Activated T-helper 2 cell treated with anti-CD3 and anti-CD28 coated beads, Interferon-gamma antibody, Interleukin-2, Interleukin-4, amounts not matched to agents 10 μg/mL and 5 μg/mL and 100 μg/mL, durations not matched to agents 14 hours and 24 hours and 36 hours (primary cell): ENCODE measurements at regions not wholly inside any gene's neighbourhood (a gene's known extent, or its start where the extent isn't known, plus 50 kb on each side); places are given as distances from the start of the nearest gene placed in this dataset.
"Not testable (repeated sequence)": the region's sequence is repeated elsewhere in the genome, so short reads cannot be mapped to it uniquely, and the experiment has no call there.

ENCODE experiments used
- DNase-seq: peaks from one replicate; pipeline ENCODE4 v3.0.0; 2021; ENCODE audit warnings: low spot score
- H3K27ac Mint-ChIP-seq: one replicate; pipeline ENCODE4 v1.8.0; 2021; ENCODE audit warnings: mixed read lengths
- H3K27me3 Mint-ChIP-seq: one replicate; pipeline ENCODE4 v1.8.0; 2021; ENCODE audit warnings: low read depth, mixed read lengths
- H3K36me3 Mint-ChIP-seq: one replicate; pipeline ENCODE4 v1.8.0; 2021; ENCODE audit warnings: low read depth, mixed read lengths
- H3K4me1 Mint-ChIP-seq: one replicate; pipeline ENCODE4 v1.8.0; 2021; ENCODE audit warnings: low read depth, mixed read lengths
- H3K4me3 Mint-ChIP-seq: one replicate; pipeline ENCODE4 v1.8.0; 2021; ENCODE audit warnings: low read depth, mild to moderate bottlenecking, moderate library complexity, mixed read lengths
- H3K9me3 Mint-ChIP-seq: one replicate; pipeline ENCODE4 v1.8.0; 2021; ENCODE audit warnings: mixed read lengths
- intact Hi-C: fragments of 100-400 bp; cut with micrococcal nuclease; formaldehyde crosslinking; loops from one replicate; pipeline ENCODE4 v1.15.1; 2023

- Mint-ChIP-seq H3K4me1 (no peaks in the 10 kb centered on the region), H3K27ac (no peak overlapping the region), H3K36me3 (no peaks in the 10 kb centered on the region), H3K27me3 (peaks cover 2% of the 10 kb centered on the region), H3K9me3 (no peaks in the 10 kb centered on the region), H3K4me3 (no peak overlapping the region)
- intact Hi-C loops = no loop called here
- no peak for DNase-seq
Measured at GRCh38 chr13:23039266-23039935, 141.4 kb upstream of the SGCG start.

GRCh38 chr13:23042181-23042580 is 138.6 kb upstream of the SGCG start:
- no peaks in the 10 kb centered on the region for H3K4me1 Mint-ChIP-seq
- peaks cover 1% of the 10 kb centered on the region for H3K27me3 Mint-ChIP-seq

GRCh38 chr13:23044906-23045305 is 135.9 kb upstream of the SGCG start:
- H3K9me3 Mint-ChIP-seq = no peaks in the 10 kb centered on the region
- no peak for DNase-seq
- intact Hi-C loops = no loop called here
- no peaks in the 10 kb centered on the region for H3K27me3 Mint-ChIP-seq
- no peaks in the 10 kb centered on the region for H3K4me1 Mint-ChIP-seq
- no peak overlapping the region for H3K4me3 Mint-ChIP-seq
- H3K27ac Mint-ChIP-seq = no peak overlapping the region
- H3K36me3 Mint-ChIP-seq = no peaks in the 10 kb centered on the region

More at GRCh38 chr13:23042181-23042580, 138.6 kb upstream of the SGCG start:
- Mint-ChIP-seq H3K9me3 (no peaks in the 10 kb centered on the region), H3K4me3 (no peak overlapping the region), H3K36me3 (no peaks in the 10 kb centered on the region), H3K27ac (no peak overlapping the region)
- no peak for DNase-seq
- intact Hi-C loops = no loop called here

- Mint-ChIP-seq H3K9me3 (no peaks in the 10 kb centered on the region), H3K27me3 (no peaks in the 10 kb centered on the region), H3K36me3 (no peaks in the 10 kb centered on the region), H3K27ac (no peak overlapping the region), H3K4me1 (no peaks in the 10 kb centered on the region), H3K4me3 (no peak overlapping the region)
- no peak for DNase-seq
- intact Hi-C loops = no loop called here
Measured at GRCh38 chr13:23050126-23050525, 130.7 kb upstream of the SGCG start.

GRCh38 chr13:23053711-23054110 is 127.1 kb upstream of the SGCG start:
- H3K27ac Mint-ChIP-seq = not testable (repeated sequence)

GRCh38 chr13:23059173-23059572 is 121.6 kb upstream of the SGCG start:
- Mint-ChIP-seq H3K27ac (no peak overlapping the region), H3K27me3 (no peaks in the 10 kb centered on the region), H3K9me3 (no peaks in the 10 kb centered on the region), H3K36me3 (no peaks in the 10 kb centered on the region), H3K4me3 (no peak overlapping the region), H3K4me1 (no peaks in the 10 kb centered on the region)
- DNase-seq = no peak
- intact Hi-C loops = no loop called here

More at GRCh38 chr13:23053711-23054110, 127.1 kb upstream of the SGCG start:
- H3K27me3 Mint-ChIP-seq, H3K9me3 Mint-ChIP-seq, H3K4me3 Mint-ChIP-seq, DNase-seq, intact Hi-C loops, H3K4me1 Mint-ChIP-seq, H3K36me3 Mint-ChIP-seq: not testable (repeated sequence)

- intact Hi-C loops = loop anchor here (5.0 kb wide), 1 partner anchor 676 kb away; no protein-coding TSS in a partner anchor
- no peaks in the 10 kb centered on the region for H3K27me3 Mint-ChIP-seq
- no peak for DNase-seq
- no peaks in the 10 kb centered on the region for H3K9me3 Mint-ChIP-seq
- no peaks in the 10 kb centered on the region for H3K4me1 Mint-ChIP-seq
- H3K36me3 Mint-ChIP-seq = no peaks in the 10 kb centered on the region
- H3K4me3 Mint-ChIP-seq = no peak overlapping the region
- H3K27ac Mint-ChIP-seq = no peak overlapping the region
Measured at GRCh38 chr13:23060959-23061358, 119.8 kb upstream of the SGCG start.

- no peaks in the 10 kb centered on the region for H3K4me1 Mint-ChIP-seq
- H3K36me3 Mint-ChIP-seq = no peaks in the 10 kb centered on the region
- no peak for DNase-seq
- intact Hi-C loops = no loop called here
- no peaks in the 10 kb centered on the region for H3K9me3 Mint-ChIP-seq
- no peak overlapping the region for H3K4me3 Mint-ChIP-seq
- H3K27ac Mint-ChIP-seq = no peak overlapping the region
- no peaks in the 10 kb centered on the region for H3K27me3 Mint-ChIP-seq
Measured at GRCh38 chr13:23067129-23067528, 113.7 kb upstream of the SGCG start.

GRCh38 chr13:23069566-23069965 is 111.2 kb upstream of the SGCG start:
- Mint-ChIP-seq H3K9me3 (no peaks in the 10 kb centered on the region), H3K4me1 (no peaks in the 10 kb centered on the region), H3K4me3 (no peak overlapping the region), H3K27ac (no peak overlapping the region), H3K27me3 (no peaks in the 10 kb centered on the region), H3K36me3 (no peaks in the 10 kb centered on the region)
- intact Hi-C loops = no loop called here
- DNase-seq = no peak

GRCh38 chr13:23074075-23074828 is 106.5 kb upstream of the SGCG start:
- Mint-ChIP-seq H3K27me3 (no peaks in the 10 kb centered on the region), H3K4me1 (no peaks in the 10 kb centered on the region), H3K4me3 (no peak overlapping the region), H3K36me3 (no peaks in the 10 kb centered on the region), H3K27ac (no peak overlapping the region), H3K9me3 (no peaks in the 10 kb centered on the region)
- intact Hi-C loops = no loop called here
- DNase-seq = no peak

GRCh38 chr13:23081220-23081619 is 99.6 kb upstream of the SGCG start:
- no peaks in the 10 kb centered on the region for H3K27me3 Mint-ChIP-seq
- no peaks in the 10 kb centered on the region for H3K4me1 Mint-ChIP-seq
- H3K27ac Mint-ChIP-seq = no peak overlapping the region
- no peak for DNase-seq
- intact Hi-C loops = no loop called here
- no peaks in the 10 kb centered on the region for H3K36me3 Mint-ChIP-seq
- no peaks in the 10 kb centered on the region for H3K9me3 Mint-ChIP-seq
- no peak overlapping the region for H3K4me3 Mint-ChIP-seq

- Mint-ChIP-seq H3K27me3 (no peaks in the 10 kb centered on the region), H3K36me3 (no peaks in the 10 kb centered on the region), H3K4me1 (no peaks in the 10 kb centered on the region), H3K27ac (no peak overlapping the region), H3K9me3 (no peaks in the 10 kb centered on the region), H3K4me3 (no peak overlapping the region)
- intact Hi-C loops = no loop called here
- no peak for DNase-seq
Measured at GRCh38 chr13:23081901-23082300, 98.9 kb upstream of the SGCG start.

- intact Hi-C loops = no loop called here
- Mint-ChIP-seq H3K36me3 (no peaks in the 10 kb centered on the region), H3K4me3 (no peak overlapping the region), H3K9me3 (no peaks in the 10 kb centered on the region), H3K27ac (no peak overlapping the region), H3K4me1 (no peaks in the 10 kb centered on the region), H3K27me3 (no peaks in the 10 kb centered on the region)
- no peak for DNase-seq
Measured at GRCh38 chr13:23086968-23087623, 93.7 kb upstream of the SGCG start.
